GM18873 (cell line): ENCODE measurements at regions not wholly inside any gene's neighbourhood (a gene's known extent, or its start where the extent isn't known, plus 50 kb on each side); places are given as distances from the start of the nearest gene placed in this dataset.
A peak's percentile ranks its signal among the peaks of the same experiment; 100 is the strongest.
"Not testable (repeated sequence)": the region's sequence is repeated elsewhere in the genome, so short reads cannot be mapped to it uniquely, and the experiment has no call there.

Experiments used
- ATAC-seq: cut with Tn5 transposase; IDR thresholded peaks from one replicate; pipeline ENCODE4 v1.9.1; 2021; ENCODE audit warnings: mild to moderate bottlenecking, moderate library complexity, moderate number of reproducible peaks; ENCODE audit not compliant: unreplicated experiment, low FRiP score

DNA sequence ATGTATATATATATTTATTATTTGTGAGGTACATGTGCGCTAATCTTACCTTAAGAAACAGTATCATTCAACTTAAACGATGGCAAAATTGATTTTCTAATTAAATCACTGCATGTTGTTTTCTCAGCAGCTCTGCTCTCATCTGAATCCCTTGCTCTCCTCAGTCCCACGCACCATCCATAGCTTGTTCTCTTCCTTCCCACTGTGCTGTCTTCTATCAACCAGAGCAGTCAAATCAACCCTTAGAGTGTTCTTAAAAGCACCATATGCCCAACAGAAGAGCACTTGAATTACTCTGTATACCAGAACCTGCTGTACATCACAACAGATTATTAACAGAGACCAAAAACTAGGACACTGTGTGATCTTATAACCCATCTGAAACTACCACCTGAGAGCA is 209.4 kb upstream of the G2E3 start:
- ATAC-seq = no peak

DNA sequence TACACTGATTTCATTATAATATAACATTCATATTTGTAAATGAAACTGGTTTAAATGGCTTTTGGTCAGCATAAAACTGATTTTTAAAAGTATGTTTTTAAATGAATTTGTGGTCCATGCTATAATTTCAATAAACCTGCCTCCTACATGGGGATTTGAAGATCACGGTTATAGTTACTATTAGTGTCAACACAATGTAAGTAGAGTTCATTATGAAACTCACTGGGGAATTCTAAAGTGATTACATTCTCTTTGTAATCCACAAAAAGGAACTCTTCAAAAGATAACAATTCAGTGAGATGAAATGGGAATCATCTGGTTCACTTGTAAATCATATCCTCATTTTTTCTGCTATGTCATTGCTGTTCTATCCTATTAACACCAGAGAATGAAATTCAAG is 204.5 kb upstream of the G2E3 start:
- no peak for ATAC-seq

DNA sequence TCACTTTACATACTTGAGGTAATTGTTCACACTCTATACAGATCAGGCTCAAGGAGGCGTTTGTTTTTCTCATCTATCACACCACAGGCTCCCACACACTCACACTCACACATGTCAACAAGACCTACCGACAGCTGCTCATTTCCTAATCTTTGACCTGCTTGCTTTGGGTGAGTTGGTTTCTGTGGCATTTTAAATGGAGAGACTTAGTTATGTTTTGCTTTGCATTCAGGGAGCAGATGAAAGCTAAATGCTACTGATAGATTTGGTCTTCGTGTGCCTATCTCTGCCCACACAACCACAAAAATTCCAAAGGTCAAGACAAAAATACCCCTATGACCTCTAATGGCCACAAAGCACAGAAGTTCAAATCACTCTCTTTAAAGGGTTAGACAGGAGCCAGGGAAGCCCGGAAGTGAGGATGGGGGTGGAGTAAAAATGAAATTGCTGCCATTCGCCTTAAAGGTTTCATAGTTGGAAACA is 203.5 kb upstream of the G2E3 start:
- no peak for ATAC-seq

DNA sequence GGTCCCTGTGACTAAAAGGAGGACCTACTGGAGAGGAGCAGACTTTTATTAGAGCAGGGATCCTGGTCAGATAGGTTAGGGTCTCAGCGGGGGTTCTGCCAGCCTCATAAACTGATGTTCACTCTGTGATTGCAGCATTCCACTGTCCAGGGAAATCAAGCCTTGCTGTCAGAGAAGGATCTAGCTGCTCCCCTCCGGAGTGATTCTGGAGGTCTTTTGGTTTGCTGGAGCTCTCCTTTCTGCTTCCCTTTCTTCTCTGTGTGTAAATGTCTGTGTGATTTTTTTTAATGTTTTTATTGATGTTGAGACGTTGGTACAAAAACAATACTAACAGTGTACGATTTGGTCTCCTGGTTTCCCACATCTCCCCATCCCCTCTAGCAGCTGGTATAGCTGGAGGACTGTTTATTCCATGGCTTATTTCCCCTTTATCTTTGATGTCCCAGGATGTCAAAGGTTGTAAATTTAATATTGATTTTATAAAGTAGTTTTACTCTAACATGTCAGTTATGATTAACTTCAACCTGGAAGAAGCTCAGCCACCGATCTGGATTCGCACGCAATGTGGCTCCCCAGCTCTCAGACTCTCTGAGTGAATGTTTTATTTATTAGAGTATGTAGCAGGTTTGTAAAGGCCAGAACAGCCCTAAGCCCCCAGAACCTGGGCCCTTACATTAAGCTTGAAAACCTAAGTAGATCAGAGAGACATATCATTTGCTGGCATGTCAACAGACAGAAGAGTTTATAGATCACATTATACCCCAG is 202.3 kb upstream of the G2E3 start:
- ATAC-seq = no peak

DNA sequence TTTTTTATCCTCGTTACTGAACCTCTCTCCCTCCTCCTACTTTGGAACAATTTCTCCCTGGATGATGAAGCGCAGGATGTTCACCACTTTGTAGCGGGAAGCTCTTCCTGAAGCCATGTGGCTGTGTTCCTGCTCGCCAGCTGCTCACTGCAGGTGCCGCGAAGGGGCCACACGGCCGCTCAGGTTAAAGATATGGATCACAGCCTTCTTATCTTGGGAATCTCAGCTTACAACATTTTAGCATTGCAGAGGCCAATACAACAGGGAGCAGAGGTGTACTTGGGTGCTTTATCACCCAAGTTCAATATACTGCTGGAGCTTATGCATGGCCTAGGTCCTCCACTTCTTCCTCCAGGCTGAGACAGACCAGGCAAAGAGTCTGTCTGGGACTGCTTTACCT is 201.2 kb upstream of the G2E3 start:
- no peak for ATAC-seq

DNA sequence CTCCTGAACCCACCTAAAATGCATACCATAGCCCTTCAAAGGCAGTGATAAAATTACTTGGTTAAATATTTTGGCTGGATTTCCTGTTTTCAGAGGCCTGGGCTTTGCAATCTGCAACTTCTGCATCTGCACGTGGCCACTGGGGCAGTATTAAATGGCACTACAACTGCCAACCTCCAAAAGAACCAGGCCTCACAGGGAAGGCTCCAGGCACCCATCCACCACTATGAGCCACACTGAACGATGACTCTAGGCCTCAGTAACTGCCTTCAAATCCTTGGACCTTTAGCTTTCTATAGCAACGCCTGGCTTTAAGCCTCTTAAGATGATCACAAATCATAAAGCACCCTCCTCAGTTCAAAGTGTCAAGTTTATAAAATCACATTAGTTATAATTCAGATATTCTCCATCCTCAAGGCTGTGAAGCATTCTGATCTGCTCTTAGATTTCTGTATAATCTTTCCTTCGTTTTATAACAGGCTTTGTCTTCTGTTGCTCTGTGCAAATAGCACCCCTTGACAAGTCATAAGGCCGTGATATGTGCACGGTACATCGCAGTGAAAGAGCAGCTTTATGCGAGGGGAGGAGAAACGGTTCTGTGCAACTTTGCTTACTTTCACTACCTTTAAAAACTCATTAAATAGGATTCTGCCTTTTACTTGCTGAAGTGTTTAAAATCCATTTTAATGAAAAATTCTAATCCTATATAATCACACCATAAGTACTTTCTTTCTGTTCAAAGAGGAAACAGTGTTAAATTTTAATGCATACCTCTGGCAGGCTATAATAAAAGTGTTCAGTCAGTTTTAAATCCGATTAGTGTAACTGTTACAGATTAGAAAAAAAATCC is 196.4 kb upstream of the G2E3 start:
- ATAC-seq = no peak

DNA sequence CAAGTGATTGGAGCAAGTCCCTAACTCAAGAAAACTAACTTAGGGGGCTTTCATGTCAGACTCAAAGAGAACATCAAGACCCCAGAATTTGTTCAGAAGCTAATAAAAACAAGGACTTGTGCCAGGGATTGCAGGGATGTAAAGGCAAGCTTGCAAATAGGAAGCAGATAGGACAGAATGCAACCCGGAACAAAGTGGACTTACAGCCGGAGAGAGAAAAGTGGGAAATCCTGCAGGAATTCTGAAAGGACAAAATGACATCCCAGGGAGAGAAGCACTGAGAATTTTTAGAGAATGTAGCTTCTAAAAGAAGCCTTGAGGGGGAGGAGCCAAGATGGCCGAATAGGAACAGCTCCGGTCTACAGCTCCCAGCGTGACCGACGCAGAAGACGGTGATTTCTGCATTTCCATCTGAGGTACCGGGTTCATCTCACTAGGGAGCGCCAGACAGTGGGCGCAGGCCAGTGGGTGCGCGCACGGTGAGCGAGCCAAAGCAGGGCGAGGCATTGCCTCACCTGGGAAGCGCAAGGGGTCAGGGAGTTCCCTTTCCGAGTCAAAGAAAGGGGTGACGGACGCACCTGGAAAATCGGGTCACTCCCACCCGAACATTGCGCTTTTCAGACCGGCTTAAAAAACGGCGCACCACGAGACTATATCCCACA is 195.6 kb upstream of the G2E3 start:
- ATAC-seq = not testable (repeated sequence)

DNA sequence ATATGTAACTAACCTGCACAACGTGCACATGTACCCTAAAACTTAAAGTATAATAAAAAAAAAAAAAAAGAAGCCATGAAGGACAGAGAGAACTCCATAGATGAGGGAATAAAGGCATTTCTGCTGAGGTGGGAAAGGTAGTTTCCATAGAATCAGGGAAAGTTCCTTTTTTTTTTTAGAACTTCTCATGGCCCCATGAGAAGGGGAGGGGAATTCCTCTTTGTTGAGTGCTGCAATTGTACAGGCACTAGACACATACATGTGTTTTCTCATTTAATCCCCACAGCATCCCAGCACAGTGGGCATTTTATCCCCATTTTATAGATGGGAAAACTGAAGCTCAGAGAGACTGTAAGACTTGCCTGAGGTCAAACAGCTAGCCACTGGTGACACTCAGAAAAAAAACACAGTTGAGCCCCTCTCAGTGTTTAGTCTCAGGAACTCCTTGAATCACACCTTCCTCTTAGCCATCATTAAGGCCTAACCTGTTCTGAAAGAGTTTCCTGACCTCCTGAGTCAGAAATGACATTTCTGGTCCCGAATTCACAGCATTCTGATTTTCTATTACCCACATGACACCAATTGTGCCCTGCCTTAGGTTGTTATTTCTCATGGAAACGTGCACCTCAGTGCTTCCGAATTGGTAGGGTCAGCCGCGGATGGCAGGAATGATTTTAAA is 189.3 kb upstream of the G2E3 start:
- ATAC-seq = no peak

DNA sequence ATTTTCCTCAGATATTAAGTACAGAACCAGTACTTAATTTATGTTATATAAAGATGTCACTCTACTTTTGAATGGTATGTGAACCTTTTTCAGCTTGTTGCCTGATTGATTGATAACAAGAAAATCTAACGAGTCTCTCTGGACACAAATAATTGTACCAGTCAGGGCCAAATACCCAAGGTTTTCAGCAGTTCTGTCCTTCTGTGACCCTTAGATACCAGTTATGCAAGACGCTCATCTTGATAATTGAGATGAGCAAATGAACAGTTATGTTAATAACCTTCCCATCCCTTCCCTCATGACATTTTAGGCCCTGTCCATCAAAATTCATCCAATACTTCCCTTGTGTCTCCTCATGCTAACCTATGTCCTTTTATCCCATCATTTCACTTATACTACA is 185.9 kb upstream of the G2E3 start:
- no peak for ATAC-seq

DNA sequence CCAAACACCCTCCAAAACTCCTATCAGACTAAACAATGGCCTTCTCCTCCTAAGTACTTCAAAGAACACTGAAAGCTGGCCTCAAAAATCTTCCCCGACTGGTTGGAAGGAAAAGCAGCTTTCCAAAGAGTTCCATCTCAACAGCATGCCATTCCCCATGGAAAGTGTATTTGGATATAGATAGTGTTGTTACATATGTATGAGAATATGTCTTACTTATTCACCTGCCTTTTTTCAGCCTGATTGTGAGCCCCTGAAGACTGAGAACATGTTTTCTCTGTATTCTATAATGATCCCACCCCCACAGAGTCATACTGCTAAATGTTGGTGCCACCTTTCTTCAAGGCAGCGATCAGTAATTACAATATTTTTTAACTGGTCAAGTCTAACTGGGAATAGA is 185.4 kb upstream of the G2E3 start:
- no peak for ATAC-seq

DNA sequence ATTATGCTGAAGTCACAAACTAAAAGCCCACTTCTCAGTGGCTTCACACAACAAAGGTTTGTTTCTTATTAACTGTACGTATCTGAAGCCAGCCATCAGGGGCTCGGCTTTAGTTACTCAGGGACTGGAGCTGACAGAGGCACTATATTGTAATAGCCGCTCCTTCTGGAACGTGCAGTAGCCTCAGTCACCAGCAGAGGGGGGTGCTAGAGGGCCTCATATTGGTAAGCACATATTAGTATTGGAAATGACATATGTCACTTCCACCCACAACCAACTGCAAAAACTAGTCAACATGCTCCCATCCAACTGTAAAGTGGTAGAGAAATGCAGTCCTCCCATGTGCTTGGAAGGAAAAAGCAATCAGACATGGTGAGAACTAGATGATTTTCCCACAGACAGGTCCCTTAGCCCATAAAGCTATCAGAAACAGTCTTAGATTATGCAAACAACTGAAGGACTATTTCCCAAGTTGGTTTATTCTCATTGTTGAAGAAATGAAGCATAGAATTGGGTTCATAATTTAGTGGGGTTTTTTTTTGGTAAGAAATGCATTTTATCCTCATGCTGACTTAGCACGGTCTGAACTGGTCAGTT is 183.6 kb upstream of the G2E3 start:
- ATAC-seq = peak; percentile 93

DNA sequence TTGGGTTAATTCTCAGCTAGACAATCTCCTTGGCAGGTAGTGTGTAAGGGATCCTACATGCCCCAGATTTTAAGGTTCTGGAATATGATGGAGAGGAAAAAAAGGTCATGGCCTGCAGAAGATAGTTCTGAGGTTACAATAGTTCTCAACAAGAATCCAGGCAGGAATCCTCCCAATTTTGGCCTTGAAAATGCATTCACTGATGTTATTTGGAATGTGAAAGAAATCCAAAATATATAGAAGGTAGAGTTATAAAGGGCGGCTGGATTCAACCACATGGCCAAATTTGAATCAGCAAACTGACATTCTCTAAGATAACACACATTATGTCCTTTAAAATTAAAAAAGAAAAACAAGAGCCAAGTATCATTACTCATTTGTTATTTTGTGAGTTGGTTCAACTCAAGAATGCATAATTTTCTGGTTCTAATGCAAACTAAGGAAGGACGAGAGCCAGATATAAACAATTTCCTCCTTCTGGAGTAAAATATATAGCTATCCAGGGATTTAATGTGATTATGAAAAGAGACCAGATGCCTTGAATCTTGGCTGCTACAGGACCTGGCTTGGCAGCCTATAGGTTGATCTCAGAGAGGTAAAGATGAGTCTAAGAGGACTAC is 177.0 kb upstream of the G2E3 start:
- no peak for ATAC-seq

DNA sequence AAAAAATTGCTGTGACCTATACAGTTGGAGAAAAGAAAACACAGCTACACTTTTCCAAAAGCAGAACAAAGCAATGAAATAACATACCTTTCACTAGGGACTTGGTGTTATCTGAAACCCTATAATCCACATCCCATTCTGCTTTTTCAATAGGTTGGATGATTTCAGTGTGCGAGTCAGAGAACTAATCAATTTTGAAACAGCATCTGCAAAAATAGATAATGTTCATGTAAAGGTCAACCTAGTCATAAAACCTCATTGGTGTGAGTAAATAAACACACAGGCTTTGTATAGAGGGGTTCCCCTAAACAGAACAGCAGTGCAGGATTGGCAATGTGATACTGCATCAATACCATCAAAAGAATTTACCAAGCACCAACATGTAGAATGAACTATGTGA is 173.0 kb upstream of the G2E3 start:
- no peak for ATAC-seq

DNA sequence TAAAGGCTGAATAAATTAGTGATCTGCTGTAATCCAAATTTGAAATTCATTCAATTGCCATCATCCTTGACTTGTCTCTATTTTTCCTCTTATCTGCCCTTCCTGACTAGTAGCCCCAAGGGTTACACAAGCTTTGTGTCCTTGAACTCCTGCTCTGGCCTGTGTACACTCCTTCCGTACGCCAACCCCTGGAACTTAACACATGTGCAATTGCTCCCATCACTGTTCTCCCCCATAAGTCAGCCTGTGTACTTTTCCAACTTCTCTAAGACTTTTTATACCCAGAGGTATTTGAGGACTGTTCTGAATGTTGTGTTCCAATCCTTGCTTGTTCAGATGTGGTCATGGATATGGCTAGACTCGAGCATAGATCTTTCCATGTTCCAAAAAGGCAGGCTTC is 171.1 kb upstream of the G2E3 start:
- ATAC-seq = no peak

DNA sequence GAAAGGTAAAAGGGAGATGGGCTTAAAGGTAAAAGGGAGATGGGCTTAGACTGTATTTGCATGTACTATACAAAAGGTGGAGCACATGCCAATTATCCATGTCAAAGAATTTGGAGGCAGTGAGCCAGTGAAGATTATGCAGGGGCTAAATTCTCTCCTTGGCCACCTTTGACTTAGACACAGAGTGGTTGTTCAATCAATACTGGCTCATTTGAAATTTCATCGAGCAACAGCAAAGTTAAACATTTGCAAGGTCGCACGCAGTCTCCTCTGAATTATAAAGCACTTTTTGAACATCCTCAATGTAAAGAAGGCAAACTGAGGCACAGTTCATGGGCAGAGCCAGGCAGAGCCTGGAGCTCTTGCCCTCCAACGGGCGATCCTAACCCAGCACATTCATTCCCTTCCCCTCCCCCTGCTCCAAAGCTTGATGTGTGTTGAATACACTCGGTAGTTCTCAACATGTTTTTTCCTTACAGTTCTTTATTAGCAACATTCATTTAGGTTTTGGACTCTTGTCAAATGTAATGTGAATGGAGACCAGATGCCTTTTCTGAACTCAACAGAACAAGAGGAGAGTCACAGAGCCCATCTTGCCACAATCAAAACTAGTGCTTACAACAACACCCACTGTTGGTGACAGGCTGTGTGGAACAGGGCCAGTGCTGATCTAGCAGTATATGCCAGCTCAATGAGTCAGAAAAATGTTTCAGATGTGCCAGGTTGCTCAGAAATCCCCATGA is 169.7 kb upstream of the G2E3 start:
- ATAC-seq = no peak

DNA sequence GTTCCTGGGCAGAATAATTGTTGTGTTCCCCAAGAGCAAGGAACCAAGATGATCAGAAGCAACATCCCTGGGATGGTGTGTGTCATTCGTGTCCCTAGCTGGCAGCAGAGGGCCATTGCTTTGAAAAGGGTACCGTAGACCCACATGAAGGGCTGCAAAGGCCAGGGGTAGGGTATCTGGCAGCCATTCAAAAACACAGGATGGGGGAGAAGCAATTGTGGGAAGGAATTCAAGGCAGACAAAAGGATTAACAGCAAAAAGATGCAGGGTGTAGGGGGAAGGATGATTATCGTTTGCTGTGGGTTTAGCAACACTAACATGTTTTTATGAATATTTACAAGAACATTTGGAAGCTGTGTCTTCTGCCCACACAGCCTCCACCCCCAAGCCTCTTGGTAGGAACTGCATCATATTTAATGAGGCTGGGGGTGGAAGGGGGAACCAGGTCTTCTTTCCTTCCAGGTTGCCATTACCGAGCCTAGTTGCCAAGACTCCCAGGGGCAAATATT is 169.0 kb upstream of the G2E3 start:
- ATAC-seq = no peak

DNA sequence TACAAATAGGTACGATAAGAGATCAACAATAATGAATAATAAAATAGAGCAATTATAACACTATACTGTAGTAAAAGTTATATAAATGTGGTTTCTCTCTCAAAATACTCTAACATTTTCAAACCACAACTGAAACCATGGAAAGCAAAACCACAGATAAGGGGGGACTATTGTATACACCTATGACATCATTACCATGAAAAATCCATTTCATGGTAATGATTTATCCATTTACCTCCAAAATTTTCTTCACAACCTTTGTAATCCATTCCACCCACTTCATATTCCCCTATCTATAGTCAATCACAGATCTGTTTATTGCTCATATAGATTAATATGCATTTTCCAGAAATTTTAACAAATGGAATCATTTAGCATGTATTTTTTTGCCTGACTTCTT is 163.9 kb upstream of the G2E3 start:
- ATAC-seq = no peak

DNA sequence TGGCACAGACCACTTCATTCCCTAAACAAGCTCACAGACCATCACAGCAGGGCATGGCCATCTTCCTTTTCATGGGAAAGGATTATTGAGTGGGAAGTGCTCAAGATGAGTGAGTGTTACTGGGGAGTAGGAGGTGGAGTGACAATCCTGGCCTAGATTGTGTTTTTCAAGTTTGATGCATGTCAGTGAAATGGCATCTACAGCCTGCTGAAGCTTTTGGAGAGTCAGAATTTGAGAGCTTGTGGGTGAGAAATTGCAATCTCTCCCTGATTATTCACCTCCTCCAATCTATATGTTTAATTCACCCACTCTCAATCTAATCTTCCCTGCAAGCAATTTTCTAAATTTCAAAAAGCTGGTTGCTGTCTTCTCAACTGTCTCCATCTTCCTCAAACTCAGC is 156.1 kb upstream of the G2E3 start:
- no peak for ATAC-seq

DNA sequence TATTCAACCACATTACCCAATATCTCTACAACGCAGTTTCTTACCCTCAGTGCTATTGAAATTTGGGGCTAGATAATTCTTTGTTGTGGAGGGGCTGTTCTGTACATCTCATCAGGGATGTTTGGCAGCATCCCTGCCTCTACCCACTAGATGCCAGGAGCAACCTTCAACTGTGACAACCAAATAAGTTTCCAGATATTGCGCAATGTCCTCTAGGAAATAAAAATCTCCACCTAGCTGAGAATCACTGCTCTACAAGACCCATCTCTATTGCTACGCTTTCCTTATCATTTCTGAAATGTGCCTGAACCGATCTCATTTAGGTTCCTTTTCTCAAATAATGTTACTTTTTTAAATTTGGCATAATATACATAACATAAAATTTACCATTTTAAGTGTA is 155.2 kb upstream of the G2E3 start:
- no peak for ATAC-seq
